HCT116 (cell line): ENCODE measurements at regions not wholly inside any gene's neighbourhood (a gene's known extent, or its start where the extent isn't known, plus 50 kb on each side); places are given as distances from the start of the nearest gene placed in this dataset.

Experiments
- ATF3 ChIP-seq: IDR thresholded peaks from 2 replicates; pipeline ENCODE4 v1.6.1; 2012
- CTCF ChIP-seq, 3 experiments: fragments of 200-600 bp in 1 of 3; sonication (generic) in 1 of 3; IDR thresholded peaks in 2 of 3; conservative IDR thresholded peaks in 1 of 3; 2 replicates each; pipeline ENCODE4 v1.5.1; 2012 to 2017; ENCODE audit warnings: low read depth in 2 of 3, low read length in 2 of 3, antibody characterized with exemption in 1 of 3, borderline replicate concordance in 1 of 3, control low read depth in 1 of 3, mild to moderate bottlenecking in 1 of 3, mixed read lengths in 1 of 3, mixed run types in 1 of 3, moderate library complexity in 1 of 3; ENCODE audit not compliant: insufficient read depth in 1 of 3
- EZH2 ChIP-seq: fragments of 200-600 bp; sonication (generic); IDR thresholded peaks from 2 replicates; pipeline ENCODE4 v1.6.1; 2017; ENCODE audit warnings: antibody characterized with exemption, mixed run types
- JUND ChIP-seq: IDR thresholded peaks from 2 replicates; pipeline ENCODE4 v1.6.1; 2012
- POLR2A ChIP-seq: IDR thresholded peaks from 2 replicates; pipeline ENCODE4 v1.7.0; 2011; ENCODE audit warnings: borderline replicate concordance; ENCODE audit not compliant: insufficient read depth, insufficient read length; ENCODE audit errors: extremely low read depth
- POLR2AphosphoS5 ChIP-seq: IDR thresholded peaks from 2 replicates; pipeline ENCODE4 v1.6.1; 2011; ENCODE audit warnings: mild to moderate bottlenecking, low read depth, low read length, moderate library complexity
- RAD21 ChIP-seq: IDR thresholded peaks from 2 replicates; pipeline ENCODE4 v1.6.1; 2012; ENCODE audit warnings: low read depth, mild to moderate bottlenecking
- SIN3A ChIP-seq: IDR thresholded peaks from 2 replicates; pipeline ENCODE4 v1.6.1; 2012; ENCODE audit warnings: low read depth
- SP1 ChIP-seq: IDR thresholded peaks from 2 replicates; pipeline ENCODE4 v1.6.1; 2012; ENCODE audit warnings: low read depth
- YY1 ChIP-seq: IDR thresholded peaks from 2 replicates; pipeline ENCODE4 v1.6.1; 2011; ENCODE audit warnings: low read length, low read depth, moderate library complexity, mild to moderate bottlenecking; ENCODE audit not compliant: insufficient replicate concordance; ENCODE audit errors: extremely low read depth
- ZFX ChIP-seq: fragments of 450-650 bp; IDR thresholded peaks from 2 replicates; pipeline ENCODE4 v1.6.1; 2017
- TF ChIP-seq, protein P1 (sequence below): IDR thresholded peaks from 2 replicates; pipeline ENCODE4 v1.6.1; 2012
- TF ChIP-seq, protein P2 (sequence below): IDR thresholded peaks from 2 replicates; pipeline ENCODE4 v1.6.1; 2012; ENCODE audit warnings: low read depth

- TF ChIP-seq CTCF (IDR thresholded peaks at IDR 0.05 in 2 of 3, conservative IDR thresholded peaks at IDR 0.05 in 1 of 3; ENCODE audit: borderline replicate concordance in 1 of 3, insufficient read depth in 1 of 3, low read depth in 2 of 3, low read length in 2 of 3) (no peak), POLR2A (no peak), SIN3A (no peak), ATF3 (no peak), ZFX (no peak), EZH2 (no peak), POLR2AphosphoS5 (no peak), JUND (no peak), SP1 (no peak), RAD21 (no peak), YY1 (no peak)
- TF ChIP-seq, protein P1, sequence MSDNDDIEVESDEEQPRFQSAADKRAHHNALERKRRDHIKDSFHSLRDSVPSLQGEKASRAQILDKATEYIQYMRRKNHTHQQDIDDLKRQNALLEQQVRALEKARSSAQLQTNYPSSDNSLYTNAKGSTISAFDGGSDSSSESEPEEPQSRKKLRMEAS, result no peak
- TF ChIP-seq, protein P2, sequence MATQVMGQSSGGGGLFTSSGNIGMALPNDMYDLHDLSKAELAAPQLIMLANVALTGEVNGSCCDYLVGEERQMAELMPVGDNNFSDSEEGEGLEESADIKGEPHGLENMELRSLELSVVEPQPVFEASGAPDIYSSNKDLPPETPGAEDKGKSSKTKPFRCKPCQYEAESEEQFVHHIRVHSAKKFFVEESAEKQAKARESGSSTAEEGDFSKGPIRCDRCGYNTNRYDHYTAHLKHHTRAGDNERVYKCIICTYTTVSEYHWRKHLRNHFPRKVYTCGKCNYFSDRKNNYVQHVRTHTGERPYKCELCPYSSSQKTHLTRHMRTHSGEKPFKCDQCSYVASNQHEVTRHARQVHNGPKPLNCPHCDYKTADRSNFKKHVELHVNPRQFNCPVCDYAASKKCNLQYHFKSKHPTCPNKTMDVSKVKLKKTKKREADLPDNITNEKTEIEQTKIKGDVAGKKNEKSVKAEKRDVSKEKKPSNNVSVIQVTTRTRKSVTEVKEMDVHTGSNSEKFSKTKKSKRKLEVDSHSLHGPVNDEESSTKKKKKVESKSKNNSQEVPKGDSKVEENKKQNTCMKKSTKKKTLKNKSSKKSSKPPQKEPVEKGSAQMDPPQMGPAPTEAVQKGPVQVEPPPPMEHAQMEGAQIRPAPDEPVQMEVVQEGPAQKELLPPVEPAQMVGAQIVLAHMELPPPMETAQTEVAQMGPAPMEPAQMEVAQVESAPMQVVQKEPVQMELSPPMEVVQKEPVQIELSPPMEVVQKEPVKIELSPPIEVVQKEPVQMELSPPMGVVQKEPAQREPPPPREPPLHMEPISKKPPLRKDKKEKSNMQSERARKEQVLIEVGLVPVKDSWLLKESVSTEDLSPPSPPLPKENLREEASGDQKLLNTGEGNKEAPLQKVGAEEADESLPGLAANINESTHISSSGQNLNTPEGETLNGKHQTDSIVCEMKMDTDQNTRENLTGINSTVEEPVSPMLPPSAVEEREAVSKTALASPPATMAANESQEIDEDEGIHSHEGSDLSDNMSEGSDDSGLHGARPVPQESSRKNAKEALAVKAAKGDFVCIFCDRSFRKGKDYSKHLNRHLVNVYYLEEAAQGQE, result no peak
Observed at GRCh38 chr13:50366488-50367174, 351.4 kb downstream of the KCNRG start.
